GM19025 (cell line): ENCODE measurements at regions not wholly inside any gene's neighbourhood (a gene's known extent, or its start where the extent isn't known, plus 50 kb on each side); places are given as distances from the start of the nearest gene placed in this dataset.
"Not testable (repeated sequence)": the region's sequence is repeated elsewhere in the genome, so short reads cannot be mapped to it uniquely, and the experiment has no call there.

Experiments used
- ATAC-seq: cut with Tn5 transposase; IDR thresholded peaks from one replicate; pipeline ENCODE4 v1.9.1; 2021; ENCODE audit warnings: mild to moderate bottlenecking, low read depth, moderate library complexity; ENCODE audit not compliant: unreplicated experiment

GRCh38 chr6:112401083-112401482 lies 54.0 kb downstream of the RFPL4B start:
- ATAC-seq, result no peak

GRCh38 chr6:112407101-112407590 lies 60.0 kb downstream of the RFPL4B start:
- no peak for ATAC-seq

- no peak for ATAC-seq
Observed at GRCh38 chr6:112408522-112408921, 61.4 kb downstream of the RFPL4B start.

GRCh38 chr6:112409311-112409710 lies 62.2 kb downstream of the RFPL4B start:
- no peak for ATAC-seq

- ATAC-seq, result no peak
Observed at GRCh38 chr6:112413780-112414179, 66.7 kb downstream of the RFPL4B start.

- no peak for ATAC-seq
Observed at GRCh38 chr6:112415366-112415765, 68.2 kb downstream of the RFPL4B start.

- no peak for ATAC-seq
Observed at GRCh38 chr6:112416866-112417265, 69.7 kb downstream of the RFPL4B start.

GRCh38 chr6:112427011-112427410 lies 79.9 kb downstream of the RFPL4B start:
- ATAC-seq, result not testable (repeated sequence)

GRCh38 chr6:112427499-112427898 lies 80.4 kb downstream of the RFPL4B start:
- no peak for ATAC-seq

GRCh38 chr6:112428477-112428876 lies 81.3 kb downstream of the RFPL4B start:
- ATAC-seq, result no peak

GRCh38 chr6:112429226-112429625 lies 82.1 kb downstream of the RFPL4B start:
- no peak for ATAC-seq

- no peak for ATAC-seq
Observed at GRCh38 chr6:112431803-112432202, 84.7 kb downstream of the RFPL4B start.

- no peak for ATAC-seq
Observed at GRCh38 chr6:112432853-112433252, 85.7 kb downstream of the RFPL4B start.

GRCh38 chr6:112433457-112433856 lies 86.3 kb downstream of the RFPL4B start:
- ATAC-seq, result no peak

- no peak for ATAC-seq
Observed at GRCh38 chr6:112434896-112435435, 87.8 kb downstream of the RFPL4B start.

GRCh38 chr6:112437058-112437457 lies 89.9 kb downstream of the RFPL4B start:
- ATAC-seq, result no peak

- no peak for ATAC-seq
Observed at GRCh38 chr6:112439010-112439409, 91.9 kb downstream of the RFPL4B start.

- no peak for ATAC-seq
Observed at GRCh38 chr6:112439432-112439831, 92.3 kb downstream of the RFPL4B start.

- no peak for ATAC-seq
Observed at GRCh38 chr6:112441607-112442006, 94.5 kb downstream of the RFPL4B start.

- ATAC-seq, result no peak
Observed at GRCh38 chr6:112443179-112444065, 96.3 kb downstream of the RFPL4B start.

- ATAC-seq, result not testable (repeated sequence)
Observed at GRCh38 chr6:112448786-112449185, 101.7 kb downstream of the RFPL4B start.

- no peak for ATAC-seq
Observed at GRCh38 chr6:112450663-112451062, 103.5 kb downstream of the RFPL4B start.
